Breast epithelium (tissue), 4 donors: ENCODE measurements at regions not wholly inside any gene's neighbourhood (a gene's known extent, or its start where the extent isn't known, plus 50 kb on each side); places are given as distances from the start of the nearest gene placed in this dataset.

Source experiments
- DNase-seq, 2 donors: peaks; one replicate each; pipeline ENCODE4 v3.0.0-alpha.2; 2019; ENCODE audit warnings: low spot score in 2 of 2
- H3K27ac ChIP-seq, 2 donors: fragments of 200-600 bp; sonication (generic) in 1 of 2; one replicate each; pipeline ENCODE4 v1.5.1; 2016 to 2019; ENCODE audit warnings: mild to moderate bottlenecking in 1 of 2
- H3K27me3 ChIP-seq, 2 donors: fragments of 200-600 bp; sonication (generic) in 1 of 2; one replicate each; pipeline versions ENCODE4 v1.5.1 to v1.6.0; 2017 to 2019; ENCODE audit warnings: control low read depth in 1 of 2, mild to moderate bottlenecking in 1 of 2
- H3K36me3 ChIP-seq: fragments of 200-600 bp; one replicate; pipeline ENCODE4 v1.5.1; 2019
- H3K4me1 ChIP-seq, 2 donors: fragments of 200-600 bp; sonication (generic); one replicate each; pipeline ENCODE4 v1.5.1; 2016 to 2019; ENCODE audit warnings: control low read depth in 1 of 2
- H3K4me3 ChIP-seq, 3 donors: fragments of 200-600 bp; sonication (generic); 1 replicate in 2 of 3; 2 replicates in 1 of 3; pipeline ENCODE4 v1.5.1; 2016 to 2019; ENCODE audit warnings: mild to moderate bottlenecking in 3 of 3, moderate library complexity in 2 of 3
- H3K9me3 ChIP-seq, 2 donors: fragments of 200-600 bp; sonication (generic) in 1 of 2; one replicate each; pipeline ENCODE4 v1.5.1; 2016 to 2019; ENCODE audit warnings: control low read depth in 1 of 2
- CTCF ChIP-seq, 3 donors: fragments of 450-650 bp; IDR thresholded peaks; one replicate each; pipeline ENCODE4 v1.5.1; 2016 to 2017; ENCODE audit warnings: antibody characterized with exemption in 3 of 3, mild to moderate bottlenecking in 3 of 3, moderate library complexity in 3 of 3
- POLR2A ChIP-seq: fragments of 450-650 bp; IDR thresholded peaks from one replicate; pipeline ENCODE4 v1.6.1; 2016; ENCODE audit warnings: antibody characterized with exemption, mild to moderate bottlenecking, moderate library complexity
- POLR2AphosphoS5 ChIP-seq, 3 donors: sonication (generic); formaldehyde crosslinking; IDR thresholded peaks; one replicate each; pipeline ENCODE4 v1.6.1; 2017; ENCODE audit warnings: antibody characterized with exemption in 3 of 3
- intact Hi-C: fragments of 100-400 bp; cut with DNase I; formaldehyde crosslinking; loops from one replicate; pipeline ENCODE4 v1.15.1; 2023; ENCODE audit warnings: low total_unique reads

DNA sequence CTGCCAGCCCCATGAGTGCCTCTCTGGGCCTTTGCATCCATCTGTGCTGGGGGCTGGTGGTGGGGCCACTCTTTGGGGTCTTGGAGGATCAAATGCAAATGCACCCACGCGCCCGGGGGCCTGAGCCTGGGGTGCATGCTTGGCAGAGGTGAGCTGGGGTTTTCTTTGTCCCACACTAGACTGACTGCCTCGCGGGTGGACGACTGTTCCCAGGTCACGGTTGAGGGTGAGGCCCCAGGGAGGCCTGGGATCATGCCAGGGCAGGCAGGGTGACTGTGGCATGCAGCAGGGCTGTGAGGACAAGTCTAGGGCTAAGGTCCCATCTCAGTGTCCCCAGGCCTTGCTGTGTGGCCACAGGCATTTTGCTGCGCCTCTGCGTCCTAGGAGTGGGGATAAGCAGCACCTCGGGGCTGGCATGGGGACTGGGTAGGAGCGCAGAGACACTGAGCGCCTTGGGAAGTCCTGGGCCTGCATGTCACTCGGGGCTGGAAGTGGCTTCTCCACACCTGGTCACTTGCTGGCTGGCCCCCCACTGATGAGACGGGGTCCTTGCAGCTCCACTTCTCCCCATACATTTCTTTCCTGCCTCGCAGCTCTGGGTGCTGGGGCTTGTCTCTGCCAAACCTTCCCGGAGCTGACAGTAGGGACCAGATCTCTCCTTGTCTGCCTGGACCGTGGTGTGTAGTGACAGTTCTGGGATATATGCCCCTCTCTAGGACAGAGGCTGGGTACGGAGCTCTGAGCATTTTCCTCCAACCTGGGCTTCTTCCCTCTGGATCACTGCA is 133.1 kb downstream of the CTTN start:
- no peak for TF ChIP-seq POLR2A
- no peak for TF ChIP-seq CTCF (IDR thresholded peaks at IDR 0.05)
- no peak for TF ChIP-seq POLR2AphosphoS5 (IDR thresholded peaks at IDR 0.05)
- Histone ChIP-seq H3K4me1 (no peaks in the 10 kb centered on the region), H3K4me3 (no peak overlapping the region), H3K27ac (no peak overlapping the region), H3K27me3 (no peaks in the 10 kb centered on the region), H3K36me3 (no peaks in the 10 kb centered on the region), H3K9me3 (no peaks in the 10 kb centered on the region)
- intact Hi-C loops, result no loop called here
- DNase-seq, result peak in 1 of 2 donors; percentile 39

DNA sequence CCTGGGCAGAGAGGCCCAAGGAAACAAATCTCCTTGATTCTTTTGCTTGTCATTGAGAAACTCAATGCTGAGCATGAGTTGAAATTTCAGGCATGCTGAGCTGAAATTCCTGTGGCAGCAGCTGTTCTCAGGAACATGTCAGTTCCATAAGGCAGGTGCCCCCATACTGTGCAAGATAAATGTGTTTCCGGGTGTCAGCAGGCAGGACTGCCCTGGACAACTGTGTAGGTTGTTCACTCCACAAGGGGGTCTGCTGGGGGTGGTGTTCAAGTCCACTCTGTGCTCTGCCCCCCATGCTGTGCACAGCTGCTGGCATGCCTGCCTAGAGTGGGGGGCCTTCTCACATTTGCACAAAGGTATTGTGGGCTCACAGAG is 133.7 kb downstream of the CTTN start:
- TF ChIP-seq POLR2AphosphoS5 (IDR thresholded peaks at IDR 0.05), result no peak
- no peak for TF ChIP-seq CTCF (IDR thresholded peaks at IDR 0.05)
- no peak for TF ChIP-seq POLR2A
- Histone ChIP-seq H3K36me3 (no peaks in the 10 kb centered on the region), H3K27ac (no peak overlapping the region), H3K4me3 (no peak overlapping the region), H3K27me3 (no peaks in the 10 kb centered on the region), H3K4me1 (no peaks in the 10 kb centered on the region), H3K9me3 (no peaks in the 10 kb centered on the region)
- intact Hi-C loops, result no loop called here
- DNase-seq, result peak in 1 of 2 donors; percentile 22

DNA sequence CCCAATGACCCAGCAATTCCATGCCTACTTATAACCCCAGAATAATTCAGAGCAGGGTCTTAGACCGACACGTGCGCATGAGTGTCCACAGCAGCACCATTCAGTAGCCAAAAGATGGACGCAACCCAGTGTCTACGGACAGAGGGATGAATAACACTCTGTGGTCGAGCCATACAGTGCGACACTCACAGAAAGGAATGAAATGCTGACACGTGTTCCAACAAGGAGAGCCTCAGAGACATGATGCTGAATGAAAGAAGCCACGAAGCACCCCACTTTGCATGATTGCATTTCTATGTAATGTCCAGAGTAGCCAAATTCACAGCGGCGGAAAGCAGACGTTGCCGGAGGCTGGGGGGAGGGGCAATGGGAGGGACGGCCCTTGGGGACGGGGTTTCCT is 134.4 kb downstream of the CTTN start:
- Histone ChIP-seq H3K36me3 (no peaks in the 10 kb centered on the region), H3K27me3 (no peaks in the 10 kb centered on the region), H3K4me1 (no peaks in the 10 kb centered on the region), H3K4me3 (no peak overlapping the region), H3K27ac (no peak overlapping the region), H3K9me3 (no peaks in the 10 kb centered on the region)
- intact Hi-C loops, result no loop called here
- DNase-seq, result no peak
- no peak for TF ChIP-seq POLR2A
- no peak for TF ChIP-seq POLR2AphosphoS5 (IDR thresholded peaks at IDR 0.05)
- TF ChIP-seq CTCF (IDR thresholded peaks at IDR 0.05), result no peak

DNA sequence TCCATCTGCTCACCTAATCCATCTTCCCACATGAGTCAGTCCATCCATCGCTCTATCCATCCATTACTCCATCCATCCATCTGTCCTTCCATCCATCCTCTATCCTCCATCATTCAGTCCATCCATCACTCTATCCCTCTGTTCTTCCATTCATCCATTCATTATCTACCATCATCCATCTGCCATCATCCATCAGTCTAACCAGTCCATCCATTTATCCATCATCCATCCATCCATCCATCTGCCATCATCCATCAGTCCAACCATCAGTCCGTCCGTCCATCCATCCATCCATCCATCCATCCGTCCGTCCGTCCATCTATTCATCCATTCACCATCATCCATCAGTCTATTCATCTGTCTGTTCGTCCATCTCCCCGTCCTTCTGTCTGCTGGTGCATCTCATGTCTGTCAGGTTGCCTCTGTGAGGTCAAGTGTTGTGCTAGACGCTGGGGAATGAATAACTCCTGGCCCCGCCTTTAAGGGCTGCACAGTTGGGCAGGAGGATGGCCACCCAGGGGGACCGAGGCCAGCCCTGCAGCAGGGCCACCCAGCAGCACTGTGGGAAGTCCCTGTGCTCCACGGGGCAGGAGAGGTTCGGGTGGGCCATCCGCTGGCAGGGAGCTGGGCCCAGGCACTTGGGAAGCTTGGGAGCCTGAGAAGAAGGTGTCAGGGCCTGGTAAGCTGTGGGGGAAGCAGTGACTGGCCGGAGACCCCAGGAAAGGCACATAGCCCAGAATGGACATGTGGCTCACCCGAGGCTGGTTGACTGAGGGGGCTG is 137.1 kb downstream of the CTTN start:
- intact Hi-C loops, result no loop called here
- Histone ChIP-seq H3K36me3 (no peaks in the 10 kb centered on the region), H3K4me3 (no peak overlapping the region), H3K9me3 (no peaks in the 10 kb centered on the region), H3K27ac (no peak overlapping the region), H3K27me3 (no peaks in the 10 kb centered on the region), H3K4me1 (no peaks in the 10 kb centered on the region)
- no peak for TF ChIP-seq CTCF (IDR thresholded peaks at IDR 0.05)
- TF ChIP-seq POLR2A, result no peak
- no peak for TF ChIP-seq POLR2AphosphoS5 (IDR thresholded peaks at IDR 0.05)
- DNase-seq, result peak in 1 of 2 donors; percentile 39
